K562 (cell line): ENCODE measurements at regions not wholly inside any gene's neighbourhood (a gene's known extent, or its start where the extent isn't known, plus 50 kb on each side); places are given as distances from the start of the nearest gene placed in this dataset.

Experiments used
- BDP1 ChIP-seq: IDR thresholded peaks from 3 replicates; pipeline ENCODE4 v1.6.1; 2011; ENCODE audit not compliant: insufficient read length, insufficient read depth
- BMI1 ChIP-seq: fragments of 150-350 bp; IDR thresholded peaks from 2 replicates; pipeline ENCODE4 v1.6.1; 2014; ENCODE audit warnings: low read length
- CC2D1A ChIP-seq: fragments of 450-650 bp; IDR thresholded peaks from 2 replicates; pipeline ENCODE4 v1.6.1; 2017; ENCODE audit warnings: mild to moderate bottlenecking
- NRF1 ChIP-seq, 2 experiments: fragments of 450-650 bp; IDR thresholded peaks in 1 of 2; conservative IDR thresholded peaks in 1 of 2; 2 replicates each; pipeline ENCODE4 v1.6.1; 2014; ENCODE audit warnings: mild to moderate bottlenecking in 2 of 2
- PHF8 ChIP-seq: fragments of 200-600 bp; sonication (generic); IDR thresholded peaks from 2 replicates; pipeline ENCODE4 v1.6.1; 2012; ENCODE audit warnings: mixed run types, mild to moderate bottlenecking, inconsistent platforms, low read length, moderate library complexity, borderline replicate concordance
- TAF1 ChIP-seq: IDR thresholded peaks from 2 replicates; pipeline ENCODE4 v1.6.1; 2011; ENCODE audit warnings: mild to moderate bottlenecking, low read length, moderate library complexity; ENCODE audit not compliant: insufficient read depth, control insufficient read depth, severe bottlenecking; ENCODE audit errors: extremely low read depth
- TBP ChIP-seq: optimal IDR thresholded peaks from 2 replicates; pipeline ENCODE3; 2011; ENCODE audit warnings: low read depth, low read length, improper control_type of control experiment
- ZNF263 ChIP-seq: sonication (generic); formaldehyde crosslinking; IDR thresholded peaks from 2 replicates; pipeline ENCODE4 v1.8.0; 2022; ENCODE audit warnings: mild to moderate bottlenecking, missing genetic modification reagents, borderline replicate concordance
- ZNF717 ChIP-seq: fragments of 250-450 bp; sonication (Bioruptor Pico); IDR thresholded peaks from 2 replicates; pipeline ENCODE4 v1.5.0; 2021
- TF ChIP-seq, protein P1 (sequence below): fragments of 250-450 bp; sonication (Bioruptor Pico); IDR thresholded peaks from 2 replicates; pipeline ENCODE4 v1.5.0; 2020; ENCODE audit warnings: mild to moderate bottlenecking, borderline replicate concordance
- TF ChIP-seq, protein P2 (sequence below): fragments of 250-450 bp; sonication (Bioruptor Pico); IDR thresholded peaks from 2 replicates; pipeline ENCODE4 v1.8.0; 2022; ENCODE audit warnings: moderate library complexity, mild to moderate bottlenecking, inconsistent platforms
- TF ChIP-seq, protein P3 (sequence below): sonication (generic); formaldehyde crosslinking; IDR thresholded peaks from 2 replicates; pipeline ENCODE4 v1.8.0; 2022; ENCODE audit warnings: mild to moderate bottlenecking, missing genetic modification reagents
- TF ChIP-seq, protein P4 (sequence below): fragments of 450-650 bp; IDR thresholded peaks from 2 replicates; pipeline ENCODE4 v1.6.1; 2017; ENCODE audit warnings: antibody characterized with exemption, mild to moderate bottlenecking
- TF ChIP-seq, protein P5 (sequence below): IDR thresholded peaks from 2 replicates; pipeline ENCODE4 v1.6.1; 2011; ENCODE audit warnings: borderline replicate concordance, low read depth, mild to moderate bottlenecking, moderate library complexity, low read length; ENCODE audit not compliant: insufficient read depth, poor library complexity, severe bottlenecking
- TF ChIP-seq, protein P6 (sequence below): fragments of 250-450 bp; sonication (Bioruptor Pico); IDR thresholded peaks from 2 replicates; pipeline ENCODE4 v1.5.0; 2020; ENCODE audit warnings: mild to moderate bottlenecking

DNA sequence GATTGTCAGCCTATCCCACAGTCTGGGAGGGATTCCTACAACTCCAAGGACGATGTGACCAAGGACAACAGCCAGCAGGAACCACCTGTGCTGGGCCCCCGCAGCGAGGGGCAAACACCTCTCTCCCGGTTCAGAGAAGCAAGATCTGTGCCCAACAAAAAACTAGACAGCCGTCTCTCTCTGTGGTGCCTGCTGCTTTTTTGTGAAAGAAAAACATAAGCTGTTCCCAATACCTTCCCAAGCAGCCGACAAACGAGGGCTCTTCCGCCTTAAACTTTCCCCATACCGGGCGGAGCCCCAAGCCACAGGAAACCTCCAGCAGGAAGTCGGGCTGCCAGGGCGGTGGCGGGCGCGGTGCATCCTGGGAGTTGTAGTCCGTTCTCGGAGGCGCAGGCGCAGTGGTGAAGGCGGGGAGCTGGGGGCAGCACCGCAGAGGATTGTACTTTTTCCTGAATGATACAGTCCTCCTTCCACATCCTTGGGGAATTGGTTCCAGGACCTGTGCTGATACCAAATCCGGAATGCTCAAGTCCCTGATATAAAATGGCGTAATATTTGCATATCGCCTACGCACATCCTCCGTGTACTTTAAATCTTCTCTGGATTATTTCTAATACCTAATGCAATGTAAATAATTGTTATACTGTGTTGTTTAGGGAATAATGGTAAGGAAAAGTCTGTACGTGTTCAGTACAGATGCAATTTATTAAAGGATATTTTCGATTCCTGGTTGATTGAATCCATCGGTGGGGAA is 63.1 kb upstream of the IRF2 start (continued):
- TF ChIP-seq PHF8 (peak; percentile 82; the same call in 1 of the 2 replicates), TAF1 (peak; percentile 68), TBP (peak; percentile 67), NRF1 (conservative IDR thresholded peaks at IDR 0.05 in 1 of 2, IDR thresholded peaks at IDR 0.05 in 1 of 2) (peak; percentile 95 to 96), BMI1 (no peak), CC2D1A (no peak), BDP1 (no peak), ZNF717 (CRISPR knock-in tag) (no peak), ZNF263 (CRISPR knock-in tag) (peak; percentile 12; the same call in 1 of the 2 replicates)
- TF ChIP-seq, protein P1, sequence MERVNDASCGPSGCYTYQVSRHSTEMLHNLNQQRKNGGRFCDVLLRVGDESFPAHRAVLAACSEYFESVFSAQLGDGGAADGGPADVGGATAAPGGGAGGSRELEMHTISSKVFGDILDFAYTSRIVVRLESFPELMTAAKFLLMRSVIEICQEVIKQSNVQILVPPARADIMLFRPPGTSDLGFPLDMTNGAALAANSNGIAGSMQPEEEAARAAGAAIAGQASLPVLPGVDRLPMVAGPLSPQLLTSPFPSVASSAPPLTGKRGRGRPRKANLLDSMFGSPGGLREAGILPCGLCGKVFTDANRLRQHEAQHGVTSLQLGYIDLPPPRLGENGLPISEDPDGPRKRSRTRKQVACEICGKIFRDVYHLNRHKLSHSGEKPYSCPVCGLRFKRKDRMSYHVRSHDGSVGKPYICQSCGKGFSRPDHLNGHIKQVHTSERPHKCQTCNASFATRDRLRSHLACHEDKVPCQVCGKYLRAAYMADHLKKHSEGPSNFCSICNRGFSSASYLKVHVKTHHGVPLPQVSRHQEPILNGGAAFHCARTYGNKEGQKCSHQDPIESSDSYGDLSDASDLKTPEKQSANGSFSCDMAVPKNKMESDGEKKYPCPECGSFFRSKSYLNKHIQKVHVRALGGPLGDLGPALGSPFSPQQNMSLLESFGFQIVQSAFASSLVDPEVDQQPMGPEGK (CRISPR knock-in tag) = no peak
- TF ChIP-seq, protein P2, sequence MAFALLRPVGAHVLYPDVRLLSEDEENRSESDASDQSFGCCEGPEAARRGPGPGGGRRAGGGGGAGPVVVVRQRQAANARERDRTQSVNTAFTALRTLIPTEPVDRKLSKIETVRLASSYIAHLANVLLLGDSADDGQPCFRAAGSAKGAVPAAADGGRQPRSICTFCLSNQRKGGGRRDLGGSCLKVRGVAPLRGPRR (CRISPR knock-in tag) = no peak
- TF ChIP-seq, protein P3, sequence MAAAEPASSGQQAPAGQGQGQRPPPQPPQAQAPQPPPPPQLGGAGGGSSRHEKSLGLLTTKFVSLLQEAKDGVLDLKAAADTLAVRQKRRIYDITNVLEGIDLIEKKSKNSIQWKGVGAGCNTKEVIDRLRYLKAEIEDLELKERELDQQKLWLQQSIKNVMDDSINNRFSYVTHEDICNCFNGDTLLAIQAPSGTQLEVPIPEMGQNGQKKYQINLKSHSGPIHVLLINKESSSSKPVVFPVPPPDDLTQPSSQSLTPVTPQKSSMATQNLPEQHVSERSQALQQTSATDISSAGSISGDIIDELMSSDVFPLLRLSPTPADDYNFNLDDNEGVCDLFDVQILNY = no peak; the same call in 1 of the 2 replicates
- TF ChIP-seq, protein P4, sequence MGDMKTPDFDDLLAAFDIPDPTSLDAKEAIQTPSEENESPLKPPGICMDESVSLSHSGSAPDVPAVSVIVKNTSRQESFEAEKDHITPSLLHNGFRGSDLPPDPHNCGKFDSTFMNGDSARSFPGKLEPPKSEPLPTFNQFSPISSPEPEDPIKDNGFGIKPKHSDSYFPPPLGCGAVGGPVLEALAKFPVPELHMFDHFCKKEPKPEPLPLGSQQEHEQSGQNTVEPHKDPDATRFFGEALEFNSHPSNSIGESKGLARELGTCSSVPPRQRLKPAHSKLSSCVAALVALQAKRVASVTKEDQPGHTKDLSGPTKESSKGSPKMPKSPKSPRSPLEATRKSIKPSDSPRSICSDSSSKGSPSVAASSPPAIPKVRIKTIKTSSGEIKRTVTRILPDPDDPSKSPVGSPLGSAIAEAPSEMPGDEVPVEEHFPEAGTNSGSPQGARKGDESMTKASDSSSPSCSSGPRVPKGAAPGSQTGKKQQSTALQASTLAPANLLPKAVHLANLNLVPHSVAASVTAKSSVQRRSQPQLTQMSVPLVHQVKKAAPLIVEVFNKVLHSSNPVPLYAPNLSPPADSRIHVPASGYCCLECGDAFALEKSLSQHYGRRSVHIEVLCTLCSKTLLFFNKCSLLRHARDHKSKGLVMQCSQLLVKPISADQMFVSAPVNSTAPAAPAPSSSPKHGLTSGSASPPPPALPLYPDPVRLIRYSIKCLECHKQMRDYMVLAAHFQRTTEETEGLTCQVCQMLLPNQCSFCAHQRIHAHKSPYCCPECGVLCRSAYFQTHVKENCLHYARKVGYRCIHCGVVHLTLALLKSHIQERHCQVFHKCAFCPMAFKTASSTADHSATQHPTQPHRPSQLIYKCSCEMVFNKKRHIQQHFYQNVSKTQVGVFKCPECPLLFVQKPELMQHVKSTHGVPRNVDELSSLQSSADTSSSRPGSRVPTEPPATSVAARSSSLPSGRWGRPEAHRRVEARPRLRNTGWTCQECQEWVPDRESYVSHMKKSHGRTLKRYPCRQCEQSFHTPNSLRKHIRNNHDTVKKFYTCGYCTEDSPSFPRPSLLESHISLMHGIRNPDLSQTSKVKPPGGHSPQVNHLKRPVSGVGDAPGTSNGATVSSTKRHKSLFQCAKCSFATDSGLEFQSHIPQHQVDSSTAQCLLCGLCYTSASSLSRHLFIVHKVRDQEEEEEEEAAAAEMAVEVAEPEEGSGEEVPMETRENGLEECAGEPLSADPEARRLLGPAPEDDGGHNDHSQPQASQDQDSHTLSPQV = peak; percentile 15; the same call in 1 of the 2 replicates
- TF ChIP-seq, protein P5, sequence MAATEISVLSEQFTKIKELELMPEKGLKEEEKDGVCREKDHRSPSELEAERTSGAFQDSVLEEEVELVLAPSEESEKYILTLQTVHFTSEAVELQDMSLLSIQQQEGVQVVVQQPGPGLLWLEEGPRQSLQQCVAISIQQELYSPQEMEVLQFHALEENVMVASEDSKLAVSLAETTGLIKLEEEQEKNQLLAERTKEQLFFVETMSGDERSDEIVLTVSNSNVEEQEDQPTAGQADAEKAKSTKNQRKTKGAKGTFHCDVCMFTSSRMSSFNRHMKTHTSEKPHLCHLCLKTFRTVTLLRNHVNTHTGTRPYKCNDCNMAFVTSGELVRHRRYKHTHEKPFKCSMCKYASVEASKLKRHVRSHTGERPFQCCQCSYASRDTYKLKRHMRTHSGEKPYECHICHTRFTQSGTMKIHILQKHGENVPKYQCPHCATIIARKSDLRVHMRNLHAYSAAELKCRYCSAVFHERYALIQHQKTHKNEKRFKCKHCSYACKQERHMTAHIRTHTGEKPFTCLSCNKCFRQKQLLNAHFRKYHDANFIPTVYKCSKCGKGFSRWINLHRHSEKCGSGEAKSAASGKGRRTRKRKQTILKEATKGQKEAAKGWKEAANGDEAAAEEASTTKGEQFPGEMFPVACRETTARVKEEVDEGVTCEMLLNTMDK = no peak
- TF ChIP-seq, protein P6, sequence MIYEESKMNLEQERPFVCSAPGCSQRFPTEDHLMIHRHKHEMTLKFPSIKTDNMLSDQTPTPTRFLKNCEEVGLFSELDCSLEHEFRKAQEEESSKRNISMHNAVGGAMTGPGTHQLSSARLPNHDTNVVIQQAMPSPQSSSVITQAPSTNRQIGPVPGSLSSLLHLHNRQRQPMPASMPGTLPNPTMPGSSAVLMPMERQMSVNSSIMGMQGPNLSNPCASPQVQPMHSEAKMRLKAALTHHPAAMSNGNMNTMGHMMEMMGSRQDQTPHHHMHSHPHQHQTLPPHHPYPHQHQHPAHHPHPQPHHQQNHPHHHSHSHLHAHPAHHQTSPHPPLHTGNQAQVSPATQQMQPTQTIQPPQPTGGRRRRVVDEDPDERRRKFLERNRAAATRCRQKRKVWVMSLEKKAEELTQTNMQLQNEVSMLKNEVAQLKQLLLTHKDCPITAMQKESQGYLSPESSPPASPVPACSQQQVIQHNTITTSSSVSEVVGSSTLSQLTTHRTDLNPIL (CRISPR knock-in tag) = no peak
